ENCODE measurements at regions not wholly inside any gene's neighbourhood (a gene's known extent, or its start where the extent isn't known, plus 50 kb on each side); places are given as distances from the start of the nearest gene placed in this dataset.

DNA sequence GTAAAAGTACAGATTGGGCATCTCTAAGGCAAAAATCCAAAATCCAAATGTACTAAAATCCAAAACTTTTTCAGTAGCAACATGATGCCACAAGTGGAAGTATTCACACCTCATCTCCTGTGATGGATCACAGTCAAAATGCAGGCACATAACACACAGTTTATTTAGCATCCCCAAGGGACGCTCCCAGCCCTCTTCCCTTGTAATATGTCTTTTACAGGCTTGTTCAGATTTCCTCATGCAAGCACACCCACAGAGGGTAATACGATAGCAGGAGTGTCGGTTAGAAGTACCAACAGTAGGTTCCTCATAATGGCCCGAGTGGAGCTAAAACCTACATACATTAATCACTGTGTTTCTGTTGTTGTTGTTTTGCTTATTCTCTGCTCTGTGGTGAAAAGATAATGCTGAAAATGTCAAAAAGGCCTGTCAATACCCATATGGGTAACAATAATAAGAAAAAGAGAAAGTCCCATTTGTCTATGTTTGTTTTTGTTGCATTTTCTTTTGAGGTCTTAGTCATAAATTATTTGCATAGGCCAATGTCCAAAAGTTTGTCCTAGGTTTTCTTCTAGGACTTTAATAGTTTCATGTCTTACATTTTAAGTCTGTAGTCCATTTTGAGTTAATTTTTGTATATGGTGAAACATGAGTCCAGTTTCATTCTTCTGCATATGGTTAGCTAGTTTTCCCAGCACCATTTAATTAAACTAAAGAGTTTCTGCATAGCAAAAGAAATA, 133.1 kb downstream of the LRIG3 start:
- Histone ChIP-seq H3K9me3 (no peaks in the 10 kb centered on the region), H3K27me3 (no peaks in the 10 kb centered on the region), H3K4me1 (peaks cover 0 to 7% (median 0%) of the 10 kb centered on the region in 4 donors), H3K27ac (no peak overlapping the region), H3K36me3 (no peaks in the 10 kb centered on the region), H3K4me3 (no peak overlapping the region)
- intact Hi-C loops (cut with DNase I; ENCODE audit: low total_unique reads): no loop called here
- no peak for DNase-seq
- no peak for TF ChIP-seq CTCF (IDR thresholded peaks at IDR 0.05)

GRCh38 chr12:58794859-58795258, 125.4 kb downstream of the LRIG3 start:
- no peaks in the 10 kb centered on the region for H3K27me3 ChIP-seq
- TF ChIP-seq CTCF (IDR thresholded peaks at IDR 0.05): no peak
- H3K27ac ChIP-seq: no peak overlapping the region
- no peak overlapping the region for H3K4me3 ChIP-seq
- intact Hi-C loops (cut with DNase I; ENCODE audit: low total_unique reads): no loop called here
- H3K36me3 ChIP-seq: no peaks in the 10 kb centered on the region
- DNase-seq: no peak
- no peaks in the 10 kb centered on the region for H3K9me3 ChIP-seq
- no peaks in the 10 kb centered on the region for H3K4me1 ChIP-seq

GRCh38 chr12:58795825-58796224, 124.5 kb downstream of the LRIG3 start:
- Histone ChIP-seq H3K4me3 (no peak overlapping the region), H3K4me1 (no peaks in the 10 kb centered on the region), H3K9me3 (no peaks in the 10 kb centered on the region), H3K36me3 (no peaks in the 10 kb centered on the region), H3K27ac (no peak overlapping the region), H3K27me3 (no peaks in the 10 kb centered on the region)
- no peak for DNase-seq
- intact Hi-C loops (cut with DNase I; ENCODE audit: low total_unique reads): no loop called here
- TF ChIP-seq CTCF (IDR thresholded peaks at IDR 0.05): no peak

GRCh38 chr12:58801986-58802385, 118.3 kb downstream of the LRIG3 start:
- intact Hi-C loops (cut with DNase I; ENCODE audit: low total_unique reads): no loop called here
- H3K4me3 ChIP-seq: no peak overlapping the region
- no peaks in the 10 kb centered on the region for H3K9me3 ChIP-seq
- H3K4me1 ChIP-seq: no peaks in the 10 kb centered on the region
- DNase-seq: no peak
- TF ChIP-seq CTCF (IDR thresholded peaks at IDR 0.05): no peak
- no peak overlapping the region for H3K27ac ChIP-seq
- no peaks in the 10 kb centered on the region for H3K27me3 ChIP-seq
- H3K36me3 ChIP-seq: no peaks in the 10 kb centered on the region

DNA sequence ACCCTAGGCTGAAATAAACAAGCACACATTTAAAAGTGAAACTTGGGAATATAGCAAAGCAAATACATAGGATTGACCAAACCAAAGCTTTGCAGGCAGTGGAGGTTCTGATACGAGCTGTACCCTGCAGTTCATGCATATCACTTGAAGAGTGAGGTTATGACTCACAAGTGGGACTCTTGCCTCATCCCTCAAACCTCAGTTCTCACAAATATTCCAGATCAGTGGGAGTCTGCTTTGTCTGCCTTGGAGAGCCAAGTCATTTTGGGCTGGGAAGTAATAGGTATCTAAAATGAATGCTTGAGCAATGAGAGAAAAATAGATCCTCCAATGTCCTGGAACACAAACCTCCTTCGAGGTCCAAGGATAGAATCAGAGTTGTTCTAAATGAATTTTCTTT, 116.4 kb downstream of the LRIG3 start:
- H3K4me1 ChIP-seq: no peaks in the 10 kb centered on the region
- H3K27me3 ChIP-seq: no peaks in the 10 kb centered on the region
- H3K4me3 ChIP-seq: no peak overlapping the region
- no peaks in the 10 kb centered on the region for H3K36me3 ChIP-seq
- no peak for DNase-seq
- intact Hi-C loops (cut with DNase I; ENCODE audit: low total_unique reads): no loop called here
- H3K9me3 ChIP-seq: no peaks in the 10 kb centered on the region
- TF ChIP-seq CTCF (IDR thresholded peaks at IDR 0.05): no peak
- no peak overlapping the region for H3K27ac ChIP-seq

- H3K4me1 ChIP-seq: no peaks in the 10 kb centered on the region
- DNase-seq: no peak
- no peak overlapping the region for H3K27ac ChIP-seq
- no peak for TF ChIP-seq CTCF (IDR thresholded peaks at IDR 0.05)
- H3K36me3 ChIP-seq: no peaks in the 10 kb centered on the region
- intact Hi-C loops (cut with DNase I; ENCODE audit: low total_unique reads): no loop called here
- no peak overlapping the region for H3K4me3 ChIP-seq
- no peaks in the 10 kb centered on the region for H3K9me3 ChIP-seq
- H3K27me3 ChIP-seq: no peaks in the 10 kb centered on the region
Observed at GRCh38 chr12:58804749-58805148, 115.6 kb downstream of the LRIG3 start.
